GM21786 (cell line): ENCODE measurements at regions not wholly inside any gene's neighbourhood (a gene's known extent, or its start where the extent isn't known, plus 50 kb on each side); places are given as distances from the start of the nearest gene placed in this dataset.
"Not testable (repeated sequence)": the region's sequence is repeated elsewhere in the genome, so short reads cannot be mapped to it uniquely, and the experiment has no call there.

Experiments
- ATAC-seq: cut with Tn5 transposase; IDR thresholded peaks from one replicate; pipeline ENCODE4 v1.9.1; 2021; ENCODE audit not compliant: unreplicated experiment

DNA sequence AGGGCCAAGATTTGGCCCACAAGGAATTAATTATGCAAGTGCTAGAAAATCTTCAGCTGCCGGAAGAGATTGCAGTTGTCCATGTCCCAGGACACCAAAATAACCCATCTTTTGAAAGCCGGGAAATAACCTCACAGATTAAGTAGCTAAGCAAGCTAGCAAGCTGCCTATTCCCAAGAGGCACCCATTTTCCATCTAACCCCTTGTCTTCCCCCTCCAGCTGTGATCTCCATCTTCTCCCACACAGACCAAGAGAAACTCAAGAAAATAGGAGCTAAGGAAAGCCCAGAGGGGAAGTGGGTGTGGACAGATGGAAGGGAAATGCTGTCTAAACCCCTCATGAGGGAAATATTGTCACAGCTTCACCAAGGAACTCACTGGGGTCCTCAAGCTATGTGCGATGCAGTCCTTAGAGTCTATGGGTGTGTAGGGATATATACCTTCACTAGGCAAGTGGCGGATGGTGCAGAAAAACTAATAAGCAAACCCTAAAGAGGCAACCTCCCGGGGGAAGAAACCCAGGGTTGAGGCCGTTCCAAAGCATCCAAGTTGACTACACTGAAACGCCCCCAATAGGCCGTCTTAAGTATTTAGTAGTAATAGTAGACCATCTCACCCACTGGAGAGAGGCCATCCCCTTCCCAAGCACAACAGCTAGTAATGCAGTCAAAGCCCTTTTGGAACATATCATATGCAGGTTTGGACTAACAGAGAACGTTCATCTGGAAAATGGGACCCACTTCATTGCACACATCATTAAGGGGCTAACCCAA, 64.3 kb upstream of the PRSS16 start:
- no peak for ATAC-seq

DNA sequence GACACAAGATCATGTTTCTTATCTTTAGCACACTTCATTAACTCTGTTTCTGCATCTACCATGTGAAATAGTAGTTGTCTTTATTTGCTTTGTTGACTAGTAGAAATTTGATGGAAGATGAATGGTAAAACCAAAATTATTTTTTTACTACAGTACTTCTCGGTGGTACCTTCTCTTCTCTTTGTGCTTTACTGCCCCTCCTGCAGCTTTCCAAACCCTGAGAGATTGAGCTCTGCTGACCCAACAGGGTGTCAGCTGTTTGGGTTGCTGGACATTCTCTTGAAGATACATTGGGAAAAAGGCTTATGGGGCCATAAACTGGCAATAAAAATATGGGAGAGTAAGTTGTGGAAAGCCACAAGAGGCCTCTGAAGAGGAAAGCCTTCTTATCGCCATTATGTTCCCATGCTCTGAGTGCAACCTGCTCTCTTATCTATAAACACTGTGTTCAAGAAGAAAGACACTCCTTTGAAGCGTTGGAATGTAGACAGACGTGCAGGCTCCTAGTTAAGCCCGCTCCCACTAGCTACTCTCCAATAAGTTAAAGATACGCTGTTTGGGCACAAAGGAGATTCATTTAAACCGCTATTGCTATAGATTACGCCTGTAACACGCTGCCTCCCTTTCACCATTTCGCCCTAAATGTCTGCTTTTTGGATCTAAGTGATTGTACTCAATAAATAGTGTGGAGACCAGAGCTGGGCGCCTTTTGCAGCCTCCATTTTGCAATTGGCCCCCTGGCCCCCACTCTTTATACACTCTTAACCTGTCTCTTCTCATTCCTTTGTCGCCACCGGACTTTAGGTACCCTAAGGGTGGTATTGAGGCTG, 60.1 kb upstream of the PRSS16 start:
- ATAC-seq: no peak

DNA sequence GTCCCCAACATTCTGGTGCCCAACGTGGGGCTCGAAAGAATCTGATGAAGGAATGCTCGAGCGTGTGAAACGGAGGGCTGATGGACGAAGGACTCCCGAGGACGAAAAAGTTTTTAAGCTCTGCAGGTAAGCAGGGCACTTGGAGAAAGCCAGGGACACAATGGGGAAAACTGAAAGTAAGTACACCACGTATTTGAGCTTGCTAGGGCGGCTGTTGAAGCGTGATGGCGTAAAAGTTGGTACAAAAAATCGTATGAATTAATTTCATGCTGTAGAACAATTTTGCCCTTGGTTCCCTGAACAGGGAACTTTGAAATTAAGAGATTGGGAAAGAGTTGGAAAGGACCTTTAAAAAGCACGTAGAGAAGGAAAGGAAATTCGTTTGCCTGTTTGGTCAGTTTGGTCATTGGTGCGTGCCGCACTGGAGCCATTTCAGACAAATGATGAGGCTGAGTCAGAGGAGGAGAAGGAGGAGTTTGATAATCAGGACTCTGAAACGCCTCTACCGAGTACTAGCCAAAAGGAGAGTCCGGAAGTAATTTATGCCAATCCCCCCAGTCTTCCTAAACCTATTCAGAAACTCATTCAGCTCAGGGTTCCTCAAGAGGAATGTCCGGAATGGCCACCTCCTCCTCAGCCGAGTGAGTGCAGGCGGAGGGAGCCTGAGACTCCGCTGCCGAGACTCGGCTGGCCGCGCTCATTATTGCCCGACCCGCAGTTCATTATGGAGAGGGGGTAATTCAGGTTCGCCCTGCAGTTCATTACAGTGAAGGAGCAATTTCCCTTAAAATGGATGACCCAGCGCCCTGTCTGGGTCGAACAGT, 59.2 kb upstream of the PRSS16 start:
- ATAC-seq: peak; percentile 85

DNA sequence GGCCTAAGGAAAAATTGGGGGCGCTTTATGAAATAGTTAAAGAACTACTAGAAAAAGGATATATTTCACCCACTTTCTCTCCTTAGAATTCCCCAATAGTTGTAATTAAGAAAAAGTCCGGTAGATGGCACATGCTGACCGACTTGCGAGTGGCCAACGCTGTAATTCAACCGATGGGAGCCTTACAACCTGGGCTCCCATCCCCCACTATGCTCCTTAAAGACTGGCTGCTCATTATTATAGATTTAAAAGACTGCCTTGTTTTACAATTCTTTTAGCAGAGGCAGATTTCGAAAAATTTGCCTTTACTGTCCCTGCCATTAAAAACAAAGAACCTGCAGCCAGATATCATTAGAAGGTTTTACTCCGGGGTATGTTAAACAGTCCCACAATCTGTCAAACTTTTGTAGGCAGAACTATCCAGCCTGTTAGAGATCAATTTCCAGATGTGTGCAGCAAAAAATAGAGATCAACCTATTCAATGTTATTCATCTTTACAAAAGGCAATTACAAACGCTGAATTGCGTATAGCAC, 58.5 kb upstream of the PRSS16 start:
- ATAC-seq: peak; percentile 73

DNA sequence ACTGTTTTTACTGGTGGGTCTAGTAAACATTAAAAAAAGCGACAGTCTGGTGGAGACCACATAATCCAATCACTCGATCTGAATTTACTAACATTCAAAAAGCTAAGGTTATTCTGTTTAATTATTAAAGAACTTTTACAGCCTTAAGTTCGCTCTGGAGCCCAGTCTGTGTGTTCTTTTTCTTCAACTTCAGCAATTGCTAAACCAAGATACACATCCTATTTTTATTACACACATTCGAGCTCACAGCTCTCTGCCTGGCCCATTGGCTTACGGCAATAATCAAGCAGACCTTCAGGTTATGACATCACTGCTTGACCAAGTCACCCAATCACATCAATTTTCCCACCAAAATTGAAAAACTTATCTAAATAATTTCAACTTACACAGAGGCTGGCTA, 57.4 kb upstream of the PRSS16 start:
- no peak for ATAC-seq

DNA sequence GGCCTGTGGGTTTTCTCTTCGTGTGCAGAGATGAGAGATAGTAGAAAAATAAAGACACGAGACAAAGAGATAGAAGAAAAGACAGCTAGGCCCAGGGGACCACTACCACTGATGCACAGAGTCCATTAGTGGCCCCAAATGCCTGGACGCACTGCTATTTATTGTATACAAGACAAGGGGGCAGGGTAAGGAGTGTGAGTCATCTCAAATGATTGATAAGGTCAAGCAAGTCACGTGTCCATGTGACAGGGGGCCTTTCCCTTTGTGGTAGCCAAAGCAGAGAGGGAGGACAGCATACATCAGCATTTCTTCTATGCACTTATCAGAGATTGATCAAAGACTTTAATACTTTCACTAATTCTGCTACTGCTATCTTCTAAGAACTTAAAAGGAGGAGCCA, 53.0 kb upstream of the PRSS16 start:
- not testable (repeated sequence) for ATAC-seq

DNA sequence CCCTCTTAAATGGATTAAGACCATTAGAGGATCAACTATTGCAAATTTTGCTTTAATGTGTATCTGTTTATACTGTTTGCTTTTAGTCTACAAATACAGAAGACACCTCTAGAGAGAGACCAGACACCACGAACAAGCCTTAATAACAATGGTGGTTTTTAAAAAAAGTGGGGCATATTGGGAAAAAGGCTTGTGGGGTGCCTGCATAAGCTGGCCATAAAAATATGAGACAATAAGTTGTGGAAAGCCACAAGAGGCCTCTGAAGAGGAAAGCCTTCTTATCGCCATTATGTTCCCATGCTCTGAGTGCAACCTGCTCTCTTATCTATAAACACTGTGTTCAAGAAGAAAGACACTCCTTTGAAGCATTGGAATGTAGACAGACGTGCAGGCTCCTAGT, 52.0 kb upstream of the PRSS16 start:
- not testable (repeated sequence) for ATAC-seq
